Globus pallidus (tissue), 1 donor: ENCODE measurements at regions not wholly inside any gene's neighbourhood (a gene's known extent, or its start where the extent isn't known, plus 50 kb on each side); places are given as distances from the start of the nearest gene placed in this dataset.
"Not testable (repeated sequence)": the region's sequence is repeated elsewhere in the genome, so short reads cannot be mapped to it uniquely, and the experiment has no call there.

ENCODE experiments used
- DNase-seq: peaks from one replicate; pipeline ENCODE4 v3.0.0-alpha.2; 2015; ENCODE audit warnings: low spot score

GRCh38 chr3:125916376-125916978 is 52.5 kb upstream of the ROPN1B start:
- DNase-seq: peak; percentile 96

- DNase-seq: peak; percentile 14
Observed at GRCh38 chr3:125917020-125917549, 51.9 kb upstream of the ROPN1B start.

- DNase-seq: not testable (repeated sequence)
Observed at GRCh38 chr3:125918024-125918423, 51.0 kb upstream of the ROPN1B start.

- DNase-seq: not testable (repeated sequence)
Observed at GRCh38 chr3:125918451-125918850, 50.5 kb upstream of the ROPN1B start.

- not testable (repeated sequence) for DNase-seq
Observed at GRCh38 chr3:125918866-125919265, 50.1 kb upstream of the ROPN1B start.
